Erythroblast (primary cell): ENCODE measurements at regions not wholly inside any gene's neighbourhood (a gene's known extent, or its start where the extent isn't known, plus 50 kb on each side); places are given as distances from the start of the nearest gene placed in this dataset.

Source experiments
- GATA1 ChIP-seq: IDR thresholded peaks from 2 replicates; pipeline ENCODE4 v1.6.1; 2011; ENCODE audit warnings: low read depth, mild to moderate bottlenecking, control low read depth, low read length, moderate library complexity
- POLR2A ChIP-seq: IDR thresholded peaks from 2 replicates; pipeline ENCODE4 v1.6.1; 2011; ENCODE audit warnings: mild to moderate bottlenecking, low read length

DNA sequence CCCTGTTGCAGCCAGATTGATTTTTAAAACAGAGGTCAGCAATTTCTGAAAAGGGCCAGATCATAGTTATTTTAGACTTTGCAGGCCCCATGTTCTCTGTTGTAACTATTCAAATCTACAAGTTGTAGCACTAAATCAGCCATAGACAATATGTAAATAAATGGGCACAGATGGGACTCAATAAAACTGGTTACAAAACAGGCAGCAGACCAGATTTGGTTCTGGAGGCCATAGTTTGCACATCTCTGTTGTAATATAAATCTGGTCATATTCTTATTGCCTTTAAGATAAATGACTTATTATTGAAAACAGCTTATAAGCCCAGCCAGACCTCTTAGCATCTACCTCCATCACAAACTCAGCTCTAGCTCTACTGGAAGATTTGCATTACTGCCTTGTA, 114.0 kb upstream of the ARG1 start:
- no peak for TF ChIP-seq POLR2A
- no peak for TF ChIP-seq GATA1
